Psoas muscle (tissue), 7 donors: ENCODE measurements at regions not wholly inside any gene's neighbourhood (a gene's known extent, or its start where the extent isn't known, plus 50 kb on each side); places are given as distances from the start of the nearest gene placed in this dataset.

Source experiments
- ATAC-seq, 4 donors: fragments of 200-7000 bp; cut with Tn5 transposase; one replicate each; pipeline ENCODE4 v1.9.1; 2020; ENCODE audit warnings: moderate library complexity in 3 of 4, mild to moderate bottlenecking in 2 of 4
- DNase-seq, 2 donors: peaks; one replicate each; pipeline ENCODE4 v3.0.0-alpha.2; 2020
- H3K27ac ChIP-seq: fragments of 200-600 bp; one replicate; pipeline ENCODE4 v1.8.0; 2022
- H3K27me3 ChIP-seq, 3 donors: fragments of 200-600 bp in 1 of 3; one replicate each; pipeline versions ENCODE4 v1.6.1 to v1.8.0; 2013 to 2022; ENCODE audit warnings: low read length in 2 of 3, mild to moderate bottlenecking in 2 of 3, moderate library complexity in 1 of 3; ENCODE audit not compliant: insufficient read depth in 3 of 3
- H3K36me3 ChIP-seq, 2 donors: fragments of 200-600 bp in 1 of 2; one replicate each; pipeline versions ENCODE4 v1.6.1 to v1.8.0; 2013 to 2022; ENCODE audit warnings: low read depth in 1 of 2, mild to moderate bottlenecking in 1 of 2, moderate library complexity in 1 of 2; ENCODE audit not compliant: insufficient read depth in 1 of 2
- H3K4me1 ChIP-seq: fragments of 200-600 bp; one replicate; pipeline ENCODE4 v1.8.0; 2022
- H3K4me3 ChIP-seq: fragments of 200-600 bp; one replicate; pipeline ENCODE4 v1.8.0; 2022; ENCODE audit warnings: mild to moderate bottlenecking
- H3K9me3 ChIP-seq: fragments of 200-600 bp; one replicate; pipeline ENCODE4 v1.8.0; 2022
- WGBS, 3 donors: extraction: QIAGEN DNeasy Blood & Tissue Kit; methylation state at CpG; one replicate each; pipeline versions ENCODE4 v1.1.6 to v1.1.7; 2013; 5-methylcytosine and 5-hydroxymethylcytosine counted together
- intact Hi-C, 2 donors: fragments of 100-400 bp; cut with DNase I; formaldehyde crosslinking; loops; one replicate each; pipeline versions ENCODE4 v1.11.0 to v1.14.2; 2022
- TF ChIP-seq, protein P1 (sequence below): fragments of 200-600 bp; IDR thresholded peaks from one replicate; pipeline ENCODE4 v1.8.0; 2022; ENCODE audit warnings: antibody characterized with exemption
- donor health status: healthy with polysubstance abuse.
- donor health status: DM: no; HTN: no; CAD: no; lungs with moderate emphysema.
- donor health status: Bipolar disorder and iron deficiency.
- donor health status: healthy.
- donor health status: DM: yes; HTN: yes; CAD: no.
- donor health status: DM: no; HTN: no; CAD: no.
- donor health status: DM: yes; HTN: yes; CAD: no.

DNA sequence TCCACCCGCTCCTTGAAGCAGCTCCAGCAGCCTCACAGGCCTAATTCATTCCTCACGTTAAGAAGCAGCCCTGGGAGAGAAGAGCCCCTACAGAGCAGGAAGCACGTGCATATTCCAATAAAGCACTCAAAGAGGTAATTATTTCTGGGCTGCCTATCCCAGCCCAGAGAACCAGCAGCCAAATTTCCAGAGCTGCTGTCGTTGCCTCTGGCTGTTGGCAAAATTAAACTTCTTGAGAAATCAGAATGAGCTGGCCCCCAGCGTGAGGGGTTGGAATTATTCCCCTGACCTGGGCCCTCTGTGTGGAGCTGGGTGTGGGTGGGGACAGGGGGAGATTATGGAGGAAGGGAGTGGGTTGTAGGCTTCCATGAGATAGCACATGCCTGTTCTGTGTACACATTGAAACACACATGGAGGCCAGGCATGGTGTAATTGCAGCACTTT, 86.8 kb upstream of the HSPA9 start:
- Histone ChIP-seq H3K36me3 (no peaks in the 10 kb centered on the region), H3K4me1 (no peaks in the 10 kb centered on the region), H3K27me3 (no peaks in the 10 kb centered on the region), H3K4me3 (no peak overlapping the region), H3K9me3 (no peaks in the 10 kb centered on the region), H3K27ac (no peak overlapping the region)
- DNase-seq (no peak), ATAC-seq (no peak)
- 46 to 50% (median 48%) methylated on average over 5 of the region's 5 CpGs for WGBS, 3 donors
- intact Hi-C loops, result no loop called here
- TF ChIP-seq, protein P1, sequence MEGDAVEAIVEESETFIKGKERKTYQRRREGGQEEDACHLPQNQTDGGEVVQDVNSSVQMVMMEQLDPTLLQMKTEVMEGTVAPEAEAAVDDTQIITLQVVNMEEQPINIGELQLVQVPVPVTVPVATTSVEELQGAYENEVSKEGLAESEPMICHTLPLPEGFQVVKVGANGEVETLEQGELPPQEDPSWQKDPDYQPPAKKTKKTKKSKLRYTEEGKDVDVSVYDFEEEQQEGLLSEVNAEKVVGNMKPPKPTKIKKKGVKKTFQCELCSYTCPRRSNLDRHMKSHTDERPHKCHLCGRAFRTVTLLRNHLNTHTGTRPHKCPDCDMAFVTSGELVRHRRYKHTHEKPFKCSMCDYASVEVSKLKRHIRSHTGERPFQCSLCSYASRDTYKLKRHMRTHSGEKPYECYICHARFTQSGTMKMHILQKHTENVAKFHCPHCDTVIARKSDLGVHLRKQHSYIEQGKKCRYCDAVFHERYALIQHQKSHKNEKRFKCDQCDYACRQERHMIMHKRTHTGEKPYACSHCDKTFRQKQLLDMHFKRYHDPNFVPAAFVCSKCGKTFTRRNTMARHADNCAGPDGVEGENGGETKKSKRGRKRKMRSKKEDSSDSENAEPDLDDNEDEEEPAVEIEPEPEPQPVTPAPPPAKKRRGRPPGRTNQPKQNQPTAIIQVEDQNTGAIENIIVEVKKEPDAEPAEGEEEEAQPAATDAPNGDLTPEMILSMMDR, result no peak

DNA sequence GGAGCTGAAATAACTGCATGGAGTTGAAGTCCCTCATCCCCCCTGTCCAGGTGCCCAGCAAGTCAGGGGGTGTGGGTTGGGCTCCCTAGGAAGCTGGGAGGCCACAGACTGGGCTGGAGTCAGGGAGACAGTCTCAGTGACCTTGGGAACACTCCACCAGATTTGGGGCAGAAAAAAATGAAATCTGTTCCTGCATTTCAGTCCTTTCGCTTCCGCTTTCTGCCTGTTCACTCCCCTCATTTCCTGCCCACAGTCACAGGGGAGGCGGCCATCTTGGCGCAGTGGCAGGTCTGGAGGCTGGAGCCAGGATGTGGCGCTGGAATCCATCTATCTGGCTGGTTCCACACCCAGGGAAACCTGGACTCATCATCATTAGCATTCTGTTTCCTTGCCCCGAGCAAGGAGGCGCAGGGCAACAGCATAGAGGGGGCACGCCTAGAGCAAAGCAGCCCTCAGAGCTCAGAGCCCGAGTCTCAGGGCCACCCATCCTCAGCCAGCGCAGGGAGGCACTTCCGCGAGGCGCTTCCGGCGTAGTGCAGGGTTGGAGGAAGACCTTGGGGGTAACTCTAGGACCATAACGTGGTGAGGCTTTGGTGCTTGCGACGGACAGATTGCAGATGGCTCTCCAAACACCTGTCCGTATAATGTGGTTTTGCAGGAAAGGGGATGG, 86.2 kb upstream of the HSPA9 start:
- no peak overlapping the region for H3K4me3 ChIP-seq
- H3K27ac ChIP-seq, result no peak overlapping the region
- ATAC-seq, result no peak
- no peaks in the 10 kb centered on the region for H3K9me3 ChIP-seq
- no peaks in the 10 kb centered on the region for H3K4me1 ChIP-seq
- WGBS, 3 donors, result 81 to 87% (median 85%) methylated on average over 19 of the region's 19 CpGs
- intact Hi-C loops, result no loop called here
- no peak for DNase-seq
- TF ChIP-seq, protein P1, result no peak
- H3K36me3 ChIP-seq, result no peaks in the 10 kb centered on the region
- no peaks in the 10 kb centered on the region for H3K27me3 ChIP-seq

DNA sequence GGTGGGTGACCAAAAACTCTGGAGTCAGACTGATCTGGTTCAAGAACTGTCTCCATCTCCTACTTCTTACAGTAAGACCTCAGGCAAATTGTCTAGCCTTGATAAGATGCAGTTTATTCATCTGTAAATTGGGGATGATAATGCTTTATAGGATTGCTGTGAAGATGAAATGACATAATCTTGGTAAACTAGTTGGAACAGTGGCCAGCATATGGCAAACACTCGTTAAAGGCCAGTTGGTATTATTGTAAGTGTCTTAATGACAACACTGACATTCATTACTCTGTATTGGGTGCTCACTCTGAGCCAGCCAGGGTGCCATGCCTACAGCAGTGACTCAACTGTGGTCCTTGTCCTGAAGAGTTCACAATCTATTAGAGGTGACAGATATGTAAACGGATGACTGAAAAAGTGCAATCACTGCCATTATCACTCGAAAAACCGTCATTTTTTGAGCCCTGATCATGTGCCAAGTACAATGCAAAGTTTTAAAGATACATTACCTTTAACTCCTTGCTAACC, 84.9 kb upstream of the HSPA9 start:
- Histone ChIP-seq H3K27ac (no peak overlapping the region), H3K4me1 (no peaks in the 10 kb centered on the region), H3K36me3 (no peaks in the 10 kb centered on the region), H3K27me3 (no peaks in the 10 kb centered on the region), H3K9me3 (no peaks in the 10 kb centered on the region), H3K4me3 (no peak overlapping the region)
- ATAC-seq (no peak), DNase-seq (no peak)
- WGBS, 3 donors, result 47 to 65% (median 57%) methylated on average over 4 of the region's 4 CpGs
- intact Hi-C loops, result no loop called here
- TF ChIP-seq, protein P1, result no peak

DNA sequence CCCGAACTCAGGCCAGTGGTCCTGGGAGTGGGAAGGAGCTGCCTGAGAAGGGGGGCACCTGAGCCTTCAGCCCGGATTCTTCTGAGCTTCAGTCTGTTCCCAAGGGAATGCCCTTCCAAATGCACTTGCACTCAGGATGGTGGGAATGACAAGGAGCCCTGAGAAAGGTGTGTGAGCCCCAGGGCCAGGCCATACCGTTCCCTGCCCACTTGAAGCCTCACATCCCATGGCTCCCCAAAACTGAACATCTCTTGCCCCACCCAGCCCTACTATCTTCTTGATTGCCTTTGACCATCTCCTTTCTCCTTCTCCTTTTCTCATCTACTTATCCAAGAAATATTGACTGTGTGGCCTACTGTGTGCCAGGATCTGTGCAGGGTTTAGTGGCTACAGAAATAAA, 84.4 kb upstream of the HSPA9 start:
- no peak overlapping the region for H3K27ac ChIP-seq
- no peaks in the 10 kb centered on the region for H3K27me3 ChIP-seq
- no peaks in the 10 kb centered on the region for H3K4me1 ChIP-seq
- ATAC-seq (no peak), DNase-seq (no peak)
- WGBS, 3 donors, result 78 to 85% (median 84%) methylated on average over 3 of the region's 3 CpGs
- H3K36me3 ChIP-seq, result no peaks in the 10 kb centered on the region
- H3K9me3 ChIP-seq, result no peaks in the 10 kb centered on the region
- TF ChIP-seq, protein P1, result no peak
- intact Hi-C loops, result no loop called here
- no peak overlapping the region for H3K4me3 ChIP-seq

DNA sequence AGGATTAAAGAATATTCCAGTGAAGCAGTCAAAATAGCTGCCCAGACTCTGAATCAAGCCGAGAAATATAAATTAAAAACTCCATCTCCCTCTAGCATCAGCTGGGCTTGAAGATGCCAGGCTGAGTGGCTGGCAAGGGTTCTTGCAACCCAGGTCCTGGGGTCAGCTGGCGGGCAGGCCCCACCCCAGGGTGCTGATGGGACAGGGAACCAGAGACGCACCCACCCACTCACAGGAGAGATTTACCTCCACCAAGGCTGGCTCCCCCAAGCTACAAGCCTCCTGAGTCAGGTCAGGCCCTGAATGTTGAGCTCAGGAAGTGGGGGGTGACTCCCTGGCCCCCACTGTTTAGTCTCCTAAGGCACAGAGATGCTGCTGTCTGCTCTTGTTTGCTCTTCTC, 83.9 kb upstream of the HSPA9 start:
- Histone ChIP-seq H3K27me3 (no peaks in the 10 kb centered on the region), H3K27ac (no peak overlapping the region), H3K36me3 (no peaks in the 10 kb centered on the region), H3K4me3 (no peak overlapping the region), H3K4me1 (no peaks in the 10 kb centered on the region), H3K9me3 (no peaks in the 10 kb centered on the region)
- no peak for ATAC-seq
- intact Hi-C loops, result no loop called here
- 81 to 95% (median 88%) methylated on average over 3 of the region's 3 CpGs for WGBS, 3 donors
- TF ChIP-seq, protein P1, result no peak
- DNase-seq, result no peak
